ENCODE measurements at regions not wholly inside any gene's neighbourhood (a gene's known extent, or its start where the extent isn't known, plus 50 kb on each side); places are given as distances from the start of the nearest gene placed in this dataset.

- ATAC-seq (no peak), DNase-seq (ENCODE audit: low read depth, low spot score) (no peak)
- CTCF ChIA-PET = interaction anchor here (0.6 kb wide), 1 partner anchor 213 kb away, joined by 4 read pairs; no protein-coding TSS in a partner anchor
- intact Hi-C loops (cut with micrococcal nuclease; ENCODE audit: unreplicated experiment) = no loop called here
- Histone ChIP-seq H3K36me3 (ENCODE audit: control insufficient read depth, insufficient read depth, low read length) (no peaks in the 10 kb centered on the region), H3K27me3 (ENCODE audit: control insufficient read depth, insufficient read depth, low read length) (no peaks in the 10 kb centered on the region), H3K4me1 (ENCODE audit: control insufficient read depth, insufficient read depth, low read length) (no peaks in the 10 kb centered on the region), H3K27ac (ENCODE audit: low read length) (no peak overlapping the region), H3K4me3 (ENCODE audit: low read depth in 2 of 2, low read length in 2 of 2) (no peak overlapping the region), H3K9me3 (ENCODE audit: control insufficient read depth, insufficient read depth, low read depth, low read length) (no peaks in the 10 kb centered on the region)
- POLR2A ChIA-PET = interaction anchor here (0.5 kb wide), 1 partner anchor 621 kb away, joined by 4 read pairs; no protein-coding TSS in a partner anchor
- TF ChIP-seq TCF7L2 (IDR thresholded peaks at IDR 0.05; ENCODE audit: low read depth, low read length) = no peak
- no peak for TF ChIP-seq POLR2AphosphoS5 (IDR thresholded peaks at IDR 0.05; ENCODE audit: low read depth, low read length)
- no peak for TF ChIP-seq SIN3A (IDR thresholded peaks at IDR 0.05; ENCODE audit: borderline replicate concordance, insufficient read depth, low read depth, low read length)
- no peak for TF ChIP-seq REST (IDR thresholded peaks at IDR 0.05; ENCODE audit: insufficient read depth in 1 of 2, low read depth in 2 of 2, low read length in 1 of 2)
- no peak for TF ChIP-seq CTCF (IDR thresholded peaks at IDR 0.05)
- no TSS peak for BruUV-seq (replicated peaks)
- in situ Hi-C loops (cut with HindIII; ENCODE audit: low pct_unique_long_range_greater_than_20kb, low sequenced_read_pairs) = no loop called here
Observed at GRCh38 chr6:137725949-137726348, 141.1 kb upstream of the TNFAIP3 start.

GRCh38 chr6:137726582-137726981 lies 140.5 kb upstream of the TNFAIP3 start:
- Histone ChIP-seq H3K4me3 (ENCODE audit: low read depth in 2 of 2, low read length in 2 of 2) (no peak overlapping the region), H3K27ac (ENCODE audit: low read length) (no peak overlapping the region), H3K9me3 (ENCODE audit: control insufficient read depth, insufficient read depth, low read depth, low read length) (no peaks in the 10 kb centered on the region), H3K36me3 (ENCODE audit: control insufficient read depth, insufficient read depth, low read length) (no peaks in the 10 kb centered on the region), H3K27me3 (ENCODE audit: control insufficient read depth, insufficient read depth, low read length) (no peaks in the 10 kb centered on the region; the same call in 1 of the 2 replicates), H3K4me1 (ENCODE audit: control insufficient read depth, insufficient read depth, low read length) (no peaks in the 10 kb centered on the region)
- no peak for ATAC-seq
- DNase-seq (ENCODE audit: low read depth, low spot score) = no peak
- in situ Hi-C loops (cut with HindIII; ENCODE audit: low pct_unique_long_range_greater_than_20kb, low sequenced_read_pairs) = no loop called here
- intact Hi-C loops (cut with micrococcal nuclease; ENCODE audit: unreplicated experiment) = no loop called here
- no TSS peak for BruUV-seq (replicated peaks)
- TF ChIP-seq CTCF (IDR thresholded peaks at IDR 0.05) = no peak
- no peak for TF ChIP-seq TCF7L2 (IDR thresholded peaks at IDR 0.05; ENCODE audit: low read depth, low read length)
- no peak for TF ChIP-seq REST (IDR thresholded peaks at IDR 0.05; ENCODE audit: insufficient read depth in 1 of 2, low read depth in 2 of 2, low read length in 1 of 2)
- TF ChIP-seq SIN3A (IDR thresholded peaks at IDR 0.05; ENCODE audit: borderline replicate concordance, insufficient read depth, low read depth, low read length) = no peak
- TF ChIP-seq POLR2AphosphoS5 (IDR thresholded peaks at IDR 0.05; ENCODE audit: low read depth, low read length) = no peak
- ChIA-PET CTCF (no interaction called here), POLR2A (no interaction called here)

Measured in Panc1 (cell line).